Ammon's horn (tissue), 1 donor: ENCODE measurements at regions not wholly inside any gene's neighbourhood (a gene's known extent, or its start where the extent isn't known, plus 50 kb on each side); places are given as distances from the start of the nearest gene placed in this dataset.
A peak's percentile ranks its signal among the peaks of the same experiment; 100 is the strongest.

Experiments
- DNase-seq: peaks from one replicate; pipeline ENCODE4 v3.0.0-alpha.2; 2016; ENCODE audit warnings: low spot score

- no peak for DNase-seq
These were observed 60.3 kb upstream of the RIPPLY2 start for GRCh38 chr6:83792846-83793245.

GRCh38 chr6:83781506-83781905 lies 71.7 kb upstream of the RIPPLY2 start:
- DNase-seq: no peak

- no peak for DNase-seq
These were observed 62.0 kb upstream of the SNAP91 start for GRCh38 chr6:83770910-83771309.

DNA sequence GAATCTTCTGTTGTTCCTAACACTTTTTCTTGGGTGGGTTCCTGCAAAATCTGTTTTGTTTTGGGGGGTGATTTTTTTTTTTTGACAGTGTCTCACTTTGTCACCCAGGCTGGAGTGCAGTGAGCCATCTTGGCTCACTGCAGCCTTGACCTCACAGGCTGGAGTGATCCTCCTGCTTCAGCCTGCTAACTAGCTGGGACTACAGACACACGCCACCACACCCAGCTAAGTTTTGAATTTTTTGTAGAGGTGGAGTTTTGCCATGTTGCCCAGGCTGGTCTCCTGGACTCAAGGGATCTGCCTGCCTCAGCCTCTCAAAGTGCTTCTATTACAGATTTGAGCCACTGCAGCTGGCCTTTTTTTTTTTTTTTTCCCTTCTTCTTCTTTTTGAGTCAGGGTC lies 60.5 kb upstream of the SNAP91 start:
- DNase-seq: no peak

- DNase-seq: peak; percentile 4
These were observed 58.1 kb upstream of the SNAP91 start for GRCh38 chr6:83767033-83767432.
